GM12878 (cell line): ENCODE measurements at regions not wholly inside any gene's neighbourhood (a gene's known extent, or its start where the extent isn't known, plus 50 kb on each side); places are given as distances from the start of the nearest gene placed in this dataset.

ENCODE experiments used
- ATAC-seq: fragments of 200-7000 bp; cut with Tn5 transposase; 3 replicates; pipeline ENCODE4 v1.9.1; 2020; ENCODE audit warnings: mild to moderate bottlenecking, moderate library complexity
- BruUV-seq: library from RNA; stranded (reverse); fragments of 400-500 nt; replicated peaks from 2 replicates; lab custom pipeline; 2021; lab: Mats Ljungman, UMichigan
- CTCF ChIA-PET: fragments of 300-600 bp; sonication (Branson Sonifier 250); formaldehyde crosslinking; extraction: SDS; loops from one replicate; lab custom pipeline; 2021; ENCODE audit warnings: inconsistent platforms; lab: Yijun Ruan, JAX
- POLR2A ChIA-PET: fragments of 350-600 bp; formaldehyde crosslinking; extraction: SDS; loops from one replicate; lab custom pipeline; 2021; ENCODE audit warnings: inconsistent platforms; lab: Charles Lee
- RAD21 ChIA-PET: fragments of 300-600 bp; sonication (Branson Sonifier 250); formaldehyde crosslinking; loops from one replicate; lab custom pipeline; 2023; ENCODE audit warnings: antibody characterized with exemption; ENCODE audit not compliant: unreplicated experiment; lab: Charles Lee
- SMC1A ChIA-PET: fragments of 300-600 bp; sonication (Branson Sonifier 250); formaldehyde crosslinking; loops from one replicate; lab custom pipeline; 2023; ENCODE audit not compliant: unreplicated experiment, uncharacterized antibody; lab: Charles Lee
- DNase-seq: peaks from one replicate; pipeline ENCODE4 v3.0.0-alpha.2; 2011; ENCODE audit warnings: low read depth, low spot score
- FAIRE-seq: peaks from 3 replicates; lab custom pipeline; 2011; peaks lifted over from hg19 to GRCh38; lab: Jason Lieb, UNC
- H2AFZ ChIP-seq: 2 replicates; pipeline ENCODE4 v1.6.0; 2011; ENCODE audit warnings: low read depth, low read length, control low read depth; ENCODE audit not compliant: control insufficient read depth
- H3K27ac ChIP-seq: 2 replicates; pipeline ENCODE4 v1.5.1; 2011; ENCODE audit warnings: control low read depth; ENCODE audit not compliant: control insufficient read depth, insufficient read depth
- H3K27me3 ChIP-seq, 2 experiments: replicated peaks in 1 of 2; 2 replicates each; pipeline versions ENCODE4 v1.6.0 to v1.6.1; 2011; ENCODE audit warnings: low read length in 1 of 2; ENCODE audit not compliant: control insufficient read depth in 2 of 2, insufficient read depth in 2 of 2
- H3K36me3 ChIP-seq, 2 experiments: 2 replicates each; pipeline ENCODE4 v1.5.1; 2011; ENCODE audit warnings: low read length in 1 of 2; ENCODE audit not compliant: control insufficient read depth in 2 of 2, insufficient read depth in 2 of 2
- H3K4me1 ChIP-seq: 2 replicates; pipeline ENCODE4 v1.6.1; 2011; ENCODE audit warnings: mild to moderate bottlenecking, low read length, moderate library complexity, mixed read lengths; ENCODE audit not compliant: control insufficient read depth, insufficient read depth
- H3K4me2 ChIP-seq: 2 replicates; pipeline ENCODE4 v1.6.0; 2011; ENCODE audit warnings: control low read depth; ENCODE audit not compliant: control insufficient read depth, insufficient read depth
- H3K4me3 ChIP-seq: fragments of 200-600 bp; sonication (generic); 2 replicates; pipeline ENCODE4 v1.5.1; 2016
- H3K79me2 ChIP-seq: 2 replicates; pipeline ENCODE4 v1.6.0; 2011; ENCODE audit warnings: low read length; ENCODE audit not compliant: control insufficient read depth, insufficient read depth
- H3K9ac ChIP-seq: 2 replicates; pipeline ENCODE4 v1.8.0; 2011; ENCODE audit warnings: low read length, control low read depth, mixed read lengths; ENCODE audit not compliant: control insufficient read depth, insufficient read depth
- H3K9me3 ChIP-seq: replicated peaks from 3 replicates; pipeline ENCODE4 v1.5.1; 2011; ENCODE audit warnings: mild to moderate bottlenecking, low read length; ENCODE audit not compliant: control insufficient read depth, insufficient read depth
- H4K20me1 ChIP-seq: 2 replicates; pipeline ENCODE4 v1.6.0; 2011; ENCODE audit not compliant: control insufficient read depth, insufficient read depth
- MEF2A ChIP-seq: IDR thresholded peaks from 2 replicates; pipeline ENCODE4 v1.6.1; 2011; ENCODE audit warnings: low read depth, mild to moderate bottlenecking, low read length, moderate library complexity; ENCODE audit not compliant: insufficient read depth
- RELB ChIP-seq: fragments of 450-650 bp; IDR thresholded peaks from 2 replicates; pipeline ENCODE4 v1.6.1; 2017; ENCODE audit warnings: low read depth, mild to moderate bottlenecking, moderate library complexity
- WGBS: methylation state at CpG from one replicate; pipeline ENCODE4 v1.1.6; 2016; ENCODE audit warnings: low lambda C conversion rate; ENCODE audit not compliant: insufficient replicate concordance, insufficient coverage; ENCODE audit errors: missing lambda C conversion rate; 5-methylcytosine and 5-hydroxymethylcytosine counted together
- in situ Hi-C: fragments of 300-500 bp; cut with MboI; formaldehyde crosslinking; loops from 9 replicates; pipeline ENCODE4 v1.14.3; 2018; ENCODE audit warnings: mixed read lengths
- intact Hi-C: fragments of 100-400 bp; cut with micrococcal nuclease; formaldehyde crosslinking; loops from one replicate; pipeline ENCODE4 v1.14.2; 2022; ENCODE audit not compliant: unreplicated experiment
- TF ChIP-seq, protein P1 (sequence below): IDR thresholded peaks from 2 replicates; pipeline ENCODE4 v1.6.1; 2011; ENCODE audit warnings: borderline replicate concordance, low read depth, mild to moderate bottlenecking, moderate library complexity, mixed read lengths, low read length; ENCODE audit not compliant: insufficient read depth; ENCODE audit errors: extremely low read length

DNA sequence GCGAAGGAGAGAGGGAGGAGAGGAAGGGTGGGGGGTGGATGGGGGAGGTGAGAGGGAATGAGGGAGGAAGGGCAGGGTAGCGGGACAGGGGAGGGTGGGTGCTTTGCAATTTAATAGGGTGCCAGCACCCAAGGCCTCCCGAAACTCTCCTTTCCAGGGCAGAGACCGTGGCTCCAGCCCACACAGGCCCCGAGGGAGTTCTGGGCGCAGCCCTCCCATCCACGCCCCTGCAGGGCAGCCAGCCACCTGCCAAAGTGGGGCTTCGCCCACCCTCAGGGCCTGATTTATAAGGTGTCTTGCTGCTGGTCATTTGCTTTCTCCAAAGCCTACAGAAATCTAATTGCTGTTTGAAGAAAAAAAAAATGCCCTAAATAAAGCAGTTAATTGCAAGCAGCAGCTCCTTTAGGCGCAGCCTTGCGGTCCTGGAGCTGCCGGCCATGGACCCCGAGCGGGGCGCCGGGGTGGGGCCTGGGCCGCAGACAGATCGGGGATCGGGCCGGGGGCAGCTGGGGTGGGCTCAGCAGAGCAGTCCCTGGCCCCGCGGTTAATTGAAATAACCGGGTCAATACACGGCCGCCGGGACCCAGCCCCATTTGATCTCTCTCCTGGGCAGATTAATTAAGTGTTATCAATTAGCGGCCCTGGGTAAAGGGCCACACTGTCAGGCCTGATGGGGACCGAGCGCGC lies 106.0 kb upstream of the NKX1-1 start (continued):
- no peak for TF ChIP-seq RELB

GRCh38 chr4:1511441-1512041 lies 105.3 kb upstream of the NKX1-1 start:
- no TSS peak for BruUV-seq
- Histone ChIP-seq H3K4me1 (no peaks in the 10 kb centered on the region), H3K9ac (no peak overlapping the region), H3K4me3 (no peak overlapping the region), H3K9me3 (no peaks in the 10 kb centered on the region; the same call in 2 of the 3 replicates), H3K27ac (no peak overlapping the region), H3K27me3 (no peaks in the 10 kb centered on the region), H3K4me2 (no peak overlapping the region), H3K79me2 (no peaks in the 10 kb centered on the region), H2AFZ (no peak overlapping the region), H4K20me1 (no peaks in the 10 kb centered on the region), H3K36me3 (no peaks in the 10 kb centered on the region)
- POLR2A ChIA-PET = no interaction called here
- WGBS = 57% methylated on average over 20 of the region's 22 CpGs
- no peak for DNase-seq
- no peak for TF ChIP-seq MEF2A
- TF ChIP-seq, protein P1, sequence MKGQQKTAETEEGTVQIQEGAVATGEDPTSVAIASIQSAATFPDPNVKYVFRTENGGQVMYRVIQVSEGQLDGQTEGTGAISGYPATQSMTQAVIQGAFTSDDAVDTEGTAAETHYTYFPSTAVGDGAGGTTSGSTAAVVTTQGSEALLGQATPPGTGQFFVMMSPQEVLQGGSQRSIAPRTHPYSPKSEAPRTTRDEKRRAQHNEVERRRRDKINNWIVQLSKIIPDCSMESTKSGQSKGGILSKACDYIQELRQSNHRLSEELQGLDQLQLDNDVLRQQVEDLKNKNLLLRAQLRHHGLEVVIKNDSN = peak; percentile 42
- FAIRE-seq = no peak
- ATAC-seq = no peak; the same call in 2 of the 3 replicates
- RAD21 ChIA-PET = no interaction called here
- in situ Hi-C loops = no loop called here
- SMC1A ChIA-PET = no interaction called here
- CTCF ChIA-PET = no interaction called here
- intact Hi-C loops = no loop called here
